Naive thymus-derived CD8-positive, alpha-beta T cell (primary cell): ENCODE measurements at regions not wholly inside any gene's neighbourhood (a gene's known extent, or its start where the extent isn't known, plus 50 kb on each side); places are given as distances from the start of the nearest gene placed in this dataset.

Experiments
- ATAC-seq, 2 donors: fragments of 150-1000 bp; cut with Tn5 transposase in 1 of 2; sonication (Bioruptor Pico), chemical (Tn5 transposase) in 1 of 2; 1 replicate in 1 of 2; 2 replicates in 1 of 2; pipeline ENCODE4 v1.10.0; 2021; ENCODE audit warnings: mild to moderate bottlenecking in 2 of 2, moderate library complexity in 2 of 2
- POLR2A ChIA-PET: fragments of 350-600 bp; sonication (Branson Sonifier 250); formaldehyde crosslinking; loops from one replicate; lab custom pipeline; 2021; ENCODE audit warnings: antibody characterized with exemption; lab: Charles Lee
- DNase-seq, 10 donors: peaks; one replicate each; pipeline versions ENCODE4 v3.0.0 to v3.0.0-alpha.2; 2020 to 2022
- H3K27ac Mint-ChIP-seq, 10 donors: one replicate each; pipeline ENCODE4 v1.8.0; 2020 to 2022; ENCODE audit warnings: mild to moderate bottlenecking in 10 of 10, mixed read lengths in 10 of 10, moderate library complexity in 4 of 10, inconsistent platforms in 1 of 10
- H3K27me3 Mint-ChIP-seq, 5 donors: one replicate each; pipeline ENCODE4 v1.8.0; 2021 to 2022; ENCODE audit warnings: mixed read lengths in 5 of 5
- H3K36me3 Mint-ChIP-seq, 3 donors: one replicate each; pipeline ENCODE4 v1.8.0; 2020 to 2022; ENCODE audit warnings: mixed read lengths in 3 of 3, mild to moderate bottlenecking in 2 of 3, inconsistent platforms in 1 of 3
- H3K4me1 Mint-ChIP-seq, 4 donors: one replicate each; pipeline ENCODE4 v1.8.0; 2021 to 2022; ENCODE audit warnings: mixed read lengths in 4 of 4
- H3K4me3 Mint-ChIP-seq, 10 donors: one replicate each; pipeline ENCODE4 v1.8.0; 2020 to 2022; ENCODE audit warnings: mild to moderate bottlenecking in 10 of 10, mixed read lengths in 10 of 10, moderate library complexity in 6 of 10, inconsistent platforms in 1 of 10
- H3K9me3 Mint-ChIP-seq, 9 donors: one replicate each; pipeline ENCODE4 v1.8.0; 2020 to 2022; ENCODE audit warnings: mixed read lengths in 9 of 9, mild to moderate bottlenecking in 3 of 9, inconsistent platforms in 1 of 9, moderate library complexity in 1 of 9

- Mint-ChIP-seq H3K4me3 (no peak overlapping the region), H3K27me3 (peaks cover 0 to 11% (median 2%) of the 10 kb centered on the region in 5 donors), H3K27ac (no peak overlapping the region), H3K4me1 (no peaks in the 10 kb centered on the region), H3K9me3 (peaks cover 2 to 15% (median 7%) of the 10 kb centered on the region in 9 donors), H3K36me3 (peaks cover 0 to 3% (median 0%) of the 10 kb centered on the region in 3 donors)
- no peak for ATAC-seq
- POLR2A ChIA-PET: no interaction called here
- no peak for DNase-seq
Measured at GRCh38 chr3:64773137-64773536, 85.3 kb upstream of the ADAMTS9 start.

GRCh38 chr3:64766440-64766839 is 78.6 kb upstream of the ADAMTS9 start:
- ATAC-seq: no peak
- no peak for DNase-seq
- H3K27me3 Mint-ChIP-seq: peaks cover 0 to 3% (median 0%) of the 10 kb centered on the region in 5 donors
- no peak overlapping the region for H3K4me3 Mint-ChIP-seq
- no peaks in the 10 kb centered on the region for H3K4me1 Mint-ChIP-seq
- POLR2A ChIA-PET: no interaction called here
- peaks cover 0 to 22% (median 3%) of the 10 kb centered on the region in 9 donors for H3K9me3 Mint-ChIP-seq
- H3K36me3 Mint-ChIP-seq: no peaks in the 10 kb centered on the region
- no peak overlapping the region for H3K27ac Mint-ChIP-seq

GRCh38 chr3:64765947-64766346 is 78.1 kb upstream of the ADAMTS9 start:
- H3K27me3 Mint-ChIP-seq: peaks cover 0 to 3% (median 0%) of the 10 kb centered on the region in 5 donors
- no peaks in the 10 kb centered on the region for H3K4me1 Mint-ChIP-seq
- H3K36me3 Mint-ChIP-seq: no peaks in the 10 kb centered on the region
- DNase-seq (no peak), ATAC-seq (no peak)
- no peak overlapping the region for H3K27ac Mint-ChIP-seq
- no peak overlapping the region for H3K4me3 Mint-ChIP-seq
- peaks cover 0 to 25% (median 3%) of the 10 kb centered on the region in 9 donors for H3K9me3 Mint-ChIP-seq
- POLR2A ChIA-PET: no interaction called here

- DNase-seq: no peak
- no peaks in the 10 kb centered on the region for H3K36me3 Mint-ChIP-seq
- H3K4me3 Mint-ChIP-seq: no peak overlapping the region
- POLR2A ChIA-PET: no interaction called here
- ATAC-seq: no peak
- peaks cover 0 to 25% (median 3%) of the 10 kb centered on the region in 9 donors for H3K9me3 Mint-ChIP-seq
- H3K27ac Mint-ChIP-seq: no peak overlapping the region
- H3K4me1 Mint-ChIP-seq: no peaks in the 10 kb centered on the region
- H3K27me3 Mint-ChIP-seq: peaks cover 0 to 3% (median 0%) of the 10 kb centered on the region in 5 donors
Measured at GRCh38 chr3:64764386-64764929, 76.7 kb upstream of the ADAMTS9 start.

DNA sequence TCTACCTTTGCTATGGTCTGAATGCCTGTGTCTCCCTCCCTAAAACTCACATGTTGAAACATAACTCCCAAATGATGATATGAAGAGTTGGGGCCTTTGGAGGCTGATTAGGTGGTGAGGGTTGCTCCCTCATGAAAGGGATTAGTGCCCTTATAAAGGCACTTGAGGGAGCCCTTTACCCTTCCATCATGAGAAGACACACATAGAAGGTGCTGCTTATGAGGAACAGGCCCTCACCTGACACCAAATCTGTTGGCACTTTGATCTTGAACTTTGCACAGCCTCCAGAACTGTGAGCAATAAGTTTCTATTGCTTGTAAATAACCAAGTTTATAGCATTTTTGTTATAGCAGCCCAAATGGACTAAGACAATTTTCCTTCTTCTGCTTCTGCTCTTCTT is 76.2 kb upstream of the ADAMTS9 start:
- ATAC-seq: no peak
- POLR2A ChIA-PET: no interaction called here
- no peaks in the 10 kb centered on the region for H3K4me1 Mint-ChIP-seq
- no peak for DNase-seq
- H3K4me3 Mint-ChIP-seq: no peak overlapping the region
- no peaks in the 10 kb centered on the region for H3K36me3 Mint-ChIP-seq
- H3K9me3 Mint-ChIP-seq: peaks cover 0 to 25% (median 3%) of the 10 kb centered on the region in 9 donors
- peaks cover 0 to 5% (median 0%) of the 10 kb centered on the region in 5 donors for H3K27me3 Mint-ChIP-seq
- H3K27ac Mint-ChIP-seq: no peak overlapping the region

DNA sequence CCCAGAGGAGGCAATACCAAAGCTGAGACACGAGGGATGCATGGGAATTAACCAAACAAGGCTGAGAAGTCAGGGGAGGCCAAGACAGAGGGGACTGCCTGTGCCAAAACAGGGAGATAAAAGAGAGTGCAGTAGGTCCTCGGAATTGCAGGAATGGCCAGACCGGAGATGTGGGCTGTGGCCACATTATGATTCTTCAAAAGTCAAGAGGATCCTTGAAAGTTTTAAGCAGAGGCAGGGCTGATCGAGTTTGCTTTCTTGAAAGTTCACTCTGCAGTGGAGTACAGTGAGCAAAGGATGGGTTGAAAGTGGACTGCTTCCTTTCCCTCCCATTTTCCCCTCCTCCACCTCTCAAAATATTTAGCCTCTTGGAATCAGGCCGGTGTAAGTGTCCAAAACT is 73.9 kb upstream of the ADAMTS9 start:
- H3K27ac Mint-ChIP-seq: no peak overlapping the region
- H3K4me1 Mint-ChIP-seq: no peaks in the 10 kb centered on the region
- H3K36me3 Mint-ChIP-seq: no peaks in the 10 kb centered on the region
- no peak overlapping the region for H3K4me3 Mint-ChIP-seq
- ATAC-seq (no peak), DNase-seq (no peak)
- H3K9me3 Mint-ChIP-seq: peaks cover 0 to 25% (median 2%) of the 10 kb centered on the region in 9 donors
- POLR2A ChIA-PET: no interaction called here
- peaks cover 0 to 7% (median 0%) of the 10 kb centered on the region in 5 donors for H3K27me3 Mint-ChIP-seq

DNA sequence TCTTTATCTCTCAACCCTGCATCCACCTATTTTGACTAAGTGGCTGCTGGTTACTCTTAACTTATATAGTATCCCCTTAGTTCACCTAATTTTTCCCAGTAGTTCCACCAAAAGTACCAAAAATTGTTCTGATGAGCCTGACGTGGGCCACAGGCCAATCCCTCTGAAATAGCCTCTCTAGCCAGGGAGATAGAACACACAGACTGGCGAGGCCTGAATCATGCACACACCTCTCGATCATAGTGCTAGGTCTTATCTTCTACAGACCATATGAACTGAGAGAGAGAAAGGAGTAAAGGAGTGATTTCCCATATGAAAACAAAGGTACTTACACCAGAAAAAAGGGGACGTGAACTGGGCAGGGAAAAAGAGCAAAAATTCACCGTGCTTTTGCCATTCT is 72.5 kb upstream of the ADAMTS9 start:
- no peaks in the 10 kb centered on the region for H3K36me3 Mint-ChIP-seq
- H3K4me1 Mint-ChIP-seq: no peaks in the 10 kb centered on the region
- ATAC-seq (no peak), DNase-seq (no peak)
- H3K27me3 Mint-ChIP-seq: peaks cover 0 to 7% (median 0%) of the 10 kb centered on the region in 5 donors
- no peak overlapping the region for H3K27ac Mint-ChIP-seq
- H3K4me3 Mint-ChIP-seq: no peak overlapping the region
- H3K9me3 Mint-ChIP-seq: peaks cover 0 to 25% (median 2%) of the 10 kb centered on the region in 9 donors
- POLR2A ChIA-PET: no interaction called here

GRCh38 chr3:64759811-64760210 is 72.0 kb upstream of the ADAMTS9 start:
- no peak overlapping the region for H3K4me3 Mint-ChIP-seq
- peaks cover 0 to 7% (median 0%) of the 10 kb centered on the region in 5 donors for H3K27me3 Mint-ChIP-seq
- no peak overlapping the region for H3K27ac Mint-ChIP-seq
- no peaks in the 10 kb centered on the region for H3K36me3 Mint-ChIP-seq
- DNase-seq (no peak), ATAC-seq (no peak)
- H3K4me1 Mint-ChIP-seq: no peaks in the 10 kb centered on the region
- H3K9me3 Mint-ChIP-seq: peaks cover 0 to 25% (median 2%) of the 10 kb centered on the region in 9 donors
- POLR2A ChIA-PET: no interaction called here

DNA sequence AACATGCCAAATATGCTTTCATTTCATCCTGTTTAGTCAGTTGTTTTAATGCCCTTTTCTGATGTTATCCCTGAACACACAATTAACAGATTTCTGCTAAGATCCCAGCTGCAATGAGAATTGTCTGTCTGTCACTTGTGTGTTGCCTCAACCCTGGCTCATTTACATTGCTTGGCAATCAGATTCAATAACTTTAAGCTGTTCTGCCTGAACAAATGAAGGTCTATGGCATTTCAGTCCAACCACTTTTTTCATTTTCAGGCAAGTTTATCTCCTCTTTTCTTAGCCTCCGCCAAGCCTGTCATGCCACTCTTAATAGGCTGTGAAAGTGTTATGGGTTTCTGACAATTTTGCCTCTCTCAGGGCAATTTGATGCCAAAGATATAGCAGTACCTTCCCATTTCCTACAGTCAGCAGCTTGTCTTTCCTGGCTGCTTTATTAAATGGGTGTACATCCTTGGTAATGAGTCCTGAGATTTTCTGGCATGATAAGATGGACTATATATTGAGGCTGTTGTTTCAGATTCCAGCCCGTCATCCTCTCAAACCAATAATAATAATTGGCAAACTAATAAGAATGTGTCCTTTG is 68.7 kb upstream of the ADAMTS9 start:
- peaks cover 0 to 24% (median 3%) of the 10 kb centered on the region in 9 donors for H3K9me3 Mint-ChIP-seq
- H3K27me3 Mint-ChIP-seq: peaks cover 0 to 4% (median 0%) of the 10 kb centered on the region in 5 donors
- H3K27ac Mint-ChIP-seq: no peak overlapping the region
- H3K36me3 Mint-ChIP-seq: no peaks in the 10 kb centered on the region
- H3K4me3 Mint-ChIP-seq: no peak overlapping the region
- H3K4me1 Mint-ChIP-seq: no peaks in the 10 kb centered on the region
- ATAC-seq (no peak), DNase-seq (no peak)
- POLR2A ChIA-PET: no interaction called here

- POLR2A ChIA-PET: no interaction called here
- peaks cover 0 to 22% (median 5%) of the 10 kb centered on the region in 9 donors for H3K9me3 Mint-ChIP-seq
Measured at GRCh38 chr3:64748244-64748904, 60.6 kb upstream of the ADAMTS9 start.

DNA sequence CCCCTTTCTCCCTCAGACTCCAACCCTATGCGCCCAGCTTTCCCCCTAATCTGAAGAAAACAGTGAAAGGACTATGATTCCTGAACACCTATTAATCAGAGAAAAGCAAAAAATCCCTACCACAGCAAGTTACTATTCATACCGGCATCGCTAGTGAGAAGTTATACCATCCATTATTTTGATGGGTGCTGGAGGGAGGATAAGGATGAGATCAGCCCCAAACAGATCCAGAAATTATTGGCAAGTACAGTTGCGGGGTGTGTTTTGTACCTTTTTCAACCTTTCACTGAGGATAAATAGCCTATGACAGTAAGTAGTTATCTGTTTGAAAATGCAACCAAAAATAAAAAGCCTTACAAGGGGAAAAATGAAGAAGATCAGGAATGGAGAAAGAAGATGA is 59.9 kb upstream of the ADAMTS9 start:
- POLR2A ChIA-PET: no interaction called here
- DNase-seq (no peak), ATAC-seq (no peak)
- no peak overlapping the region for H3K4me3 Mint-ChIP-seq
- peaks cover 0 to 5% (median 0%) of the 10 kb centered on the region in 5 donors for H3K27me3 Mint-ChIP-seq
- H3K9me3 Mint-ChIP-seq: peaks cover 0 to 22% (median 5%) of the 10 kb centered on the region in 9 donors
- H3K27ac Mint-ChIP-seq: no peak overlapping the region
- H3K36me3 Mint-ChIP-seq: no peaks in the 10 kb centered on the region
- H3K4me1 Mint-ChIP-seq: no peaks in the 10 kb centered on the region

More at GRCh38 chr3:64748244-64748904, 60.6 kb upstream of the ADAMTS9 start:
- no peaks in the 10 kb centered on the region for H3K36me3 Mint-ChIP-seq
- peaks cover 0 to 5% (median 0%) of the 10 kb centered on the region in 5 donors for H3K27me3 Mint-ChIP-seq
- H3K27ac Mint-ChIP-seq: no peak overlapping the region
- H3K4me3 Mint-ChIP-seq: no peak overlapping the region
- no peaks in the 10 kb centered on the region for H3K4me1 Mint-ChIP-seq
- no peak for DNase-seq
- no peak for ATAC-seq

GRCh38 chr3:64743887-64744243 is 56.1 kb upstream of the ADAMTS9 start:
- POLR2A ChIA-PET: no interaction called here
- H3K27ac Mint-ChIP-seq: no peak overlapping the region
- peaks cover 0 to 28% (median 6%) of the 10 kb centered on the region in 9 donors for H3K9me3 Mint-ChIP-seq
- ATAC-seq: no peak
- no peak overlapping the region for H3K4me3 Mint-ChIP-seq
- peaks cover 0 to 5% (median 0%) of the 10 kb centered on the region in 5 donors for H3K27me3 Mint-ChIP-seq
- no peaks in the 10 kb centered on the region for H3K4me1 Mint-ChIP-seq
- DNase-seq: no peak
- no peaks in the 10 kb centered on the region for H3K36me3 Mint-ChIP-seq

GRCh38 chr3:64743156-64743886 is 55.5 kb upstream of the ADAMTS9 start:
- no peak for ATAC-seq
- POLR2A ChIA-PET: no interaction called here
- Mint-ChIP-seq H3K27ac (no peak overlapping the region), H3K9me3 (peaks cover 0 to 28% (median 6%) of the 10 kb centered on the region in 9 donors), H3K4me3 (no peak overlapping the region), H3K27me3 (peaks cover 0 to 5% (median 0%) of the 10 kb centered on the region in 5 donors), H3K36me3 (no peaks in the 10 kb centered on the region), H3K4me1 (no peaks in the 10 kb centered on the region)
- no peak for DNase-seq
